IMR-90 (cell line): ENCODE measurements at regions not wholly inside any gene's neighbourhood (a gene's known extent, or its start where the extent isn't known, plus 50 kb on each side); places are given as distances from the start of the nearest gene placed in this dataset.

Experiments used
- ATAC-seq: fragments of 200-7000 bp; cut with Tn5 transposase; 2 replicates; pipeline ENCODE4 v1.9.1; 2020; ENCODE audit warnings: low read depth, mild to moderate bottlenecking, moderate library complexity
- BruUV-seq: library from RNA; stranded (reverse); fragments of 400-500 nt; replicated peaks from 2 replicates; lab custom pipeline; 2021; lab: Mats Ljungman, UMichigan
- CTCF ChIA-PET: fragments of 300-600 bp; formaldehyde crosslinking; extraction: SDS; loops from one replicate; lab custom pipeline; 2021; ENCODE audit warnings: antibody characterized with exemption; lab: Yijun Ruan, JAX
- POLR2A ChIA-PET: fragments of 300-600 bp; sonication (Branson Sonifier 250); formaldehyde crosslinking; loops from one replicate; lab custom pipeline; 2022; ENCODE audit warnings: antibody characterized with exemption; ENCODE audit not compliant: unreplicated experiment; lab: Charles Lee
- DNase-seq: peaks from one replicate; pipeline ENCODE4 v3.0.0; 2013
- H2AFZ ChIP-seq: replicated peaks from 2 replicates; pipeline ENCODE3; 2013; ENCODE audit warnings: low read length, mild to moderate bottlenecking; ENCODE audit not compliant: poor library complexity
- H2AK5ac ChIP-seq: 2 replicates; pipeline ENCODE4 v1.6.1; 2013; ENCODE audit warnings: low read depth, low read length, inconsistent platforms
- H2AK9ac ChIP-seq: replicated peaks from 2 replicates; pipeline ENCODE3; 2013; ENCODE audit warnings: mild to moderate bottlenecking, low read depth, low read length, moderate library complexity; ENCODE audit not compliant: poor library complexity
- H2BK120ac ChIP-seq: 2 replicates; pipeline ENCODE4 v1.6.1; 2013; ENCODE audit warnings: low read depth, low read length, inconsistent platforms
- H2BK15ac ChIP-seq: 3 replicates; pipeline ENCODE4 v1.6.1; 2013; ENCODE audit warnings: low read depth, low read length, inconsistent platforms
- H2BK20ac ChIP-seq: 2 replicates; pipeline ENCODE4 v1.6.1; 2013; ENCODE audit warnings: low read depth, mild to moderate bottlenecking, inconsistent platforms, low read length, moderate library complexity
- H2BK5ac ChIP-seq: 2 replicates; pipeline ENCODE4 v1.6.1; 2013; ENCODE audit warnings: mild to moderate bottlenecking, low read depth, low read length, inconsistent platforms; ENCODE audit not compliant: poor library complexity, severe bottlenecking
- H3K14ac ChIP-seq: replicated peaks from 2 replicates; pipeline ENCODE4 v1.6.1; 2013; ENCODE audit warnings: low read depth, low read length, inconsistent platforms
- H3K18ac ChIP-seq: 2 replicates; pipeline ENCODE4 v1.6.1; 2013; ENCODE audit warnings: low read depth, low read length, control low read depth
- H3K23ac ChIP-seq: 2 replicates; pipeline ENCODE4 v1.6.1; 2013; ENCODE audit warnings: low read depth, low read length, inconsistent platforms
- H3K27ac ChIP-seq: 2 replicates; pipeline ENCODE4 v1.5.1; 2013; ENCODE audit warnings: mild to moderate bottlenecking, control low read depth, low read length; ENCODE audit not compliant: insufficient read depth
- H3K27me3 ChIP-seq: 2 replicates; pipeline ENCODE4 v1.6.1; 2013; ENCODE audit warnings: low read length; ENCODE audit not compliant: control insufficient read depth, insufficient read depth
- H3K36me3 ChIP-seq: 2 replicates; pipeline ENCODE4 v1.6.1; 2013; ENCODE audit warnings: low read length, mixed read lengths; ENCODE audit not compliant: control insufficient read depth, insufficient read depth
- H3K4ac ChIP-seq: 2 replicates; pipeline ENCODE4 v1.6.1; 2013; ENCODE audit warnings: low read depth, low read length, inconsistent platforms
- H3K4me1 ChIP-seq: 2 replicates; pipeline ENCODE4 v1.6.1; 2013; ENCODE audit warnings: low read length, mixed read lengths; ENCODE audit not compliant: control insufficient read depth, insufficient read depth
- H3K4me2 ChIP-seq: 2 replicates; pipeline ENCODE4 v1.6.1; 2013; ENCODE audit warnings: low read depth, mild to moderate bottlenecking, control low read depth, low read length, moderate library complexity
- H3K4me3 ChIP-seq: 2 replicates; pipeline ENCODE4 v1.5.1; 2013; ENCODE audit warnings: low read depth, mild to moderate bottlenecking, control low read depth, low read length, moderate library complexity; ENCODE audit not compliant: insufficient read depth
- H3K56ac ChIP-seq: 2 replicates; pipeline ENCODE4 v1.6.1; 2013; ENCODE audit warnings: low read length, inconsistent platforms; ENCODE audit not compliant: insufficient read depth; ENCODE audit errors: extremely low read depth
- H3K79me1 ChIP-seq, 2 experiments: 2 replicates each; pipeline ENCODE4 v1.6.1; 2013; ENCODE audit warnings: low read length in 2 of 2, inconsistent platforms in 1 of 2, low read depth in 1 of 2
- H3K9ac ChIP-seq: 2 replicates; pipeline ENCODE4 v1.6.1; 2013; ENCODE audit warnings: low read depth, low read length, control low read depth
- H3K9me1 ChIP-seq: 2 replicates; pipeline ENCODE4 v1.6.1; 2013; ENCODE audit warnings: low read length, inconsistent platforms; ENCODE audit not compliant: insufficient read depth
- H3K9me3 ChIP-seq: 2 replicates; pipeline ENCODE4 v1.6.1; 2013; ENCODE audit warnings: low read length; ENCODE audit not compliant: control insufficient read depth, insufficient read depth
- H4K20me1 ChIP-seq: 2 replicates; pipeline ENCODE4 v1.6.1; 2013; ENCODE audit warnings: low read length, inconsistent platforms; ENCODE audit not compliant: insufficient read depth
- H4K5ac ChIP-seq: 2 replicates; pipeline ENCODE4 v1.6.1; 2013; ENCODE audit warnings: mild to moderate bottlenecking, low read depth, low read length, control low read depth
- H4K8ac ChIP-seq, 2 experiments: 2 replicates each; pipeline ENCODE4 v1.6.1; 2013; ENCODE audit warnings: low read depth in 2 of 2, low read length in 2 of 2, control low read depth in 1 of 2, inconsistent platforms in 1 of 2
- H4K91ac ChIP-seq: 2 replicates; pipeline ENCODE4 v1.6.1; 2013; ENCODE audit warnings: low read depth, low read length, inconsistent platforms; ENCODE audit not compliant: insufficient read depth
- BHLHE40 ChIP-seq: fragments of 150-350 bp; IDR thresholded peaks from 2 replicates; pipeline ENCODE4 v1.6.1; 2016; ENCODE audit warnings: mild to moderate bottlenecking, low read depth, low read length
- CEBPB ChIP-seq: IDR thresholded peaks from 2 replicates; pipeline ENCODE4 v1.6.1; 2012; ENCODE audit warnings: low read depth, low read length, improper control_type of control experiment
- NFE2L2 ChIP-seq: fragments of 150-350 bp; IDR thresholded peaks from 2 replicates; pipeline ENCODE4 v1.6.1; 2016; ENCODE audit warnings: low read depth, mild to moderate bottlenecking, low read length
- POLR2A ChIP-seq: IDR thresholded peaks from 2 replicates; pipeline ENCODE4 v1.6.1; 2012; ENCODE audit warnings: mild to moderate bottlenecking, low read depth, low read length
- RAD21 ChIP-seq: IDR thresholded peaks from 2 replicates; pipeline ENCODE4 v1.6.1; 2012; ENCODE audit warnings: low read length, improper control_type of control experiment
- RCOR1 ChIP-seq: IDR thresholded peaks from 2 replicates; pipeline ENCODE4 v1.6.1; 2012; ENCODE audit warnings: mild to moderate bottlenecking, low read length, improper control_type of control experiment; ENCODE audit not compliant: insufficient replicate concordance
- RFX5 ChIP-seq: IDR thresholded peaks from 2 replicates; pipeline ENCODE4 v1.8.0; 2012; ENCODE audit warnings: low read depth, mild to moderate bottlenecking, low read length, moderate library complexity
- SMC3 ChIP-seq: fragments of 150-350 bp; IDR thresholded peaks from 2 replicates; pipeline ENCODE4 v1.6.1; 2016; ENCODE audit warnings: low read depth, mild to moderate bottlenecking, antibody characterized with exemption, low read length, moderate library complexity
- WGBS, 2 experiments: methylation state at CpG; one replicate each; pipeline versions ENCODE4 v1.1.5 to v1.1.7; 2013; ENCODE audit warnings: missing lambda C conversion rate in 2 of 2; ENCODE audit not compliant: insufficient read length in 1 of 2; ENCODE audit errors: extremely low coverage in 2 of 2; 5-methylcytosine and 5-hydroxymethylcytosine counted together
- dilution Hi-C: fragments of 300-500 bp; cut with HindIII; formaldehyde crosslinking; loops from one replicate; pipeline ENCODE4 v1.14.3; 2018; ENCODE audit warnings: low sequenced_read_pairs; ENCODE audit not compliant: unreplicated experiment
- in situ Hi-C: fragments of 300-500 bp; cut with MboI; formaldehyde crosslinking; loops from 3 replicates; pipeline ENCODE4 v1.14.3; 2019; ENCODE audit warnings: low sequenced_read_pairs, inconsistent platforms, mixed read lengths
- intact Hi-C: fragments of 100-400 bp; cut with micrococcal nuclease; formaldehyde crosslinking; loops from 2 replicates; pipeline ENCODE4 v1.10.0; 2022
- TF ChIP-seq, protein P1 (sequence below): conservative IDR thresholded peaks from 2 replicates; pipeline ENCODE4 v1.5.1; 2012; ENCODE audit warnings: mild to moderate bottlenecking, low read depth, low read length, improper control_type of control experiment

GRCh38 chr1:88284666-88285366 lies 399.3 kb upstream of the PKN2 start:
- H2BK20ac ChIP-seq, result no peak overlapping the region
- no peak for ATAC-seq
- H3K23ac ChIP-seq, result no peak overlapping the region
- H3K4me3 ChIP-seq, result no peak overlapping the region
- H3K4me2 ChIP-seq, result no peak overlapping the region
- no peak overlapping the region for H4K91ac ChIP-seq
- in situ Hi-C loops (no loop called here), dilution Hi-C loops (no loop called here), intact Hi-C loops (no loop called here)
- H3K18ac ChIP-seq, result no peak overlapping the region
- H4K8ac ChIP-seq, result no peak overlapping the region
- H3K9ac ChIP-seq, result no peak overlapping the region
- H3K4me1 ChIP-seq, result no peaks in the 10 kb centered on the region
- TF ChIP-seq CEBPB (no peak), POLR2A (no peak), NFE2L2 (no peak), RFX5 (no peak), SMC3 (no peak), BHLHE40 (no peak), RCOR1 (no peak), RAD21 (no peak)
- TF ChIP-seq, protein P1, sequence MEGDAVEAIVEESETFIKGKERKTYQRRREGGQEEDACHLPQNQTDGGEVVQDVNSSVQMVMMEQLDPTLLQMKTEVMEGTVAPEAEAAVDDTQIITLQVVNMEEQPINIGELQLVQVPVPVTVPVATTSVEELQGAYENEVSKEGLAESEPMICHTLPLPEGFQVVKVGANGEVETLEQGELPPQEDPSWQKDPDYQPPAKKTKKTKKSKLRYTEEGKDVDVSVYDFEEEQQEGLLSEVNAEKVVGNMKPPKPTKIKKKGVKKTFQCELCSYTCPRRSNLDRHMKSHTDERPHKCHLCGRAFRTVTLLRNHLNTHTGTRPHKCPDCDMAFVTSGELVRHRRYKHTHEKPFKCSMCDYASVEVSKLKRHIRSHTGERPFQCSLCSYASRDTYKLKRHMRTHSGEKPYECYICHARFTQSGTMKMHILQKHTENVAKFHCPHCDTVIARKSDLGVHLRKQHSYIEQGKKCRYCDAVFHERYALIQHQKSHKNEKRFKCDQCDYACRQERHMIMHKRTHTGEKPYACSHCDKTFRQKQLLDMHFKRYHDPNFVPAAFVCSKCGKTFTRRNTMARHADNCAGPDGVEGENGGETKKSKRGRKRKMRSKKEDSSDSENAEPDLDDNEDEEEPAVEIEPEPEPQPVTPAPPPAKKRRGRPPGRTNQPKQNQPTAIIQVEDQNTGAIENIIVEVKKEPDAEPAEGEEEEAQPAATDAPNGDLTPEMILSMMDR, result no peak
- no peaks in the 10 kb centered on the region for H3K36me3 ChIP-seq
- WGBS, 2 experiments, result no CpG with 5 or more reads among the region's 4 CpGs
- no peaks in the 10 kb centered on the region for H3K9me1 ChIP-seq
- H2BK120ac ChIP-seq, result no peak overlapping the region
- ChIA-PET CTCF (interaction anchor here (0.9 kb wide), 1 partner anchor 10 kb away, joined by 4 read pairs; no protein-coding TSS in a partner anchor), POLR2A (no interaction called here)
- H2AK5ac ChIP-seq, result no peak overlapping the region
- no peaks in the 10 kb centered on the region for H4K20me1 ChIP-seq
- H3K14ac ChIP-seq, result no peak overlapping the region
- H2BK5ac ChIP-seq, result no peak overlapping the region
- H2BK15ac ChIP-seq, result no peak overlapping the region
- no TSS peak for BruUV-seq
- H3K4ac ChIP-seq, result no peak overlapping the region
- no peak overlapping the region for H4K5ac ChIP-seq
- DNase-seq, result no peak
- no peaks in the 10 kb centered on the region for H3K9me3 ChIP-seq
- H3K27me3 ChIP-seq, result no peaks in the 10 kb centered on the region
- no peak overlapping the region for H3K27ac ChIP-seq
- H2AK9ac ChIP-seq, result no peak overlapping the region
- H3K79me1 ChIP-seq, result no peaks in the 10 kb centered on the region
- H2AFZ ChIP-seq, result no peak overlapping the region
- no peak overlapping the region for H3K56ac ChIP-seq
